A549 (cell line): ENCODE measurements at regions not wholly inside any gene's neighbourhood (a gene's known extent, or its start where the extent isn't known, plus 50 kb on each side); places are given as distances from the start of the nearest gene placed in this dataset.

Experiments used
- ATAC-seq, 2 experiments: fragments of 200-7000 bp in 1 of 2; fragments of >200 bp in 1 of 2; cut with Nextera tagmentation in 1 of 2; cut with Tn5 transposase in 1 of 2; 3 replicates each; pipeline versions ENCODE4 v1.8.0 to v1.9.1; 2018 to 2020; ENCODE audit warnings: mild to moderate bottlenecking in 1 of 2, moderate library complexity in 1 of 2
- CTCF ChIA-PET: fragments of 300-600 bp; sonication (Branson Sonifier 250); formaldehyde crosslinking; extraction: SDS; loops from one replicate; lab custom pipeline; 2021; ENCODE audit warnings: antibody characterized with exemption, inconsistent platforms; lab: Yijun Ruan, JAX
- POLR2A ChIA-PET: fragments of 350-600 bp; formaldehyde crosslinking; extraction: SDS; loops from one replicate; lab custom pipeline; 2021; ENCODE audit warnings: antibody characterized with exemption, inconsistent platforms; lab: Yijun Ruan, JAX
- DNase-seq, 2 experiments: peaks; one replicate each; pipeline versions ENCODE4 v3.0.0 to v3.0.0-alpha.2; 2011 to 2016; ENCODE audit warnings: low read depth in 1 of 2, low spot score in 1 of 2
- FAIRE-seq: peaks from 2 replicates; lab custom pipeline; 2011; peaks lifted over from hg19 to GRCh38; lab: Jason Lieb, UNC
- H3K27ac ChIP-seq, 2 experiments: fragments of >200 bp; sonication (Bioruptor Twin); formaldehyde crosslinking; 3 replicates each; pipeline ENCODE4 v1.5.1; 2016 to 2017
- H3K4me1 ChIP-seq: fragments of >200 bp; sonication (Bioruptor Twin); formaldehyde crosslinking; 3 replicates; pipeline ENCODE4 v1.6.1; 2016
- H3K4me2 ChIP-seq: fragments of >200 bp; sonication (Bioruptor Twin); formaldehyde crosslinking; 3 replicates; pipeline ENCODE4 v1.6.1; 2016
- H3K4me3 ChIP-seq: fragments of >200 bp; sonication (Bioruptor Twin); formaldehyde crosslinking; 3 replicates; pipeline ENCODE4 v1.5.1; 2016
- H3K9me3 ChIP-seq: fragments of >200 bp; sonication (Bioruptor Twin); formaldehyde crosslinking; 3 replicates; pipeline ENCODE4 v1.6.1; 2016
- ATOH8 ChIP-seq: fragments of 250-450 bp; sonication (Bioruptor Pico); IDR thresholded peaks from 2 replicates; pipeline ENCODE4 v1.5.0; 2020; ENCODE audit warnings: low read depth, mild to moderate bottlenecking, moderate library complexity
- BHLHE40 ChIP-seq: IDR thresholded peaks from 2 replicates; pipeline ENCODE4 v1.6.1; 2012; ENCODE audit warnings: low read depth, low read length, inconsistent platforms
- CBX2 ChIP-seq: fragments of 200-600 bp; sonication (generic); IDR thresholded peaks from 2 replicates; pipeline ENCODE4 v1.6.1; 2016; ENCODE audit warnings: low read depth, mild to moderate bottlenecking, borderline replicate concordance
- CBX8 ChIP-seq: fragments of 200-600 bp; sonication (generic); IDR thresholded peaks from 2 replicates; pipeline ENCODE4 v1.6.1; 2016
- CEBPB ChIP-seq, 2 experiments: fragments of >200 bp in 1 of 2; sonication (Bioruptor Twin) in 1 of 2; formaldehyde crosslinking in 1 of 2; IDR thresholded peaks; 2 replicates each; pipeline ENCODE4 v1.6.1; 2012 to 2016
- CTCF ChIP-seq: fragments of >200 bp; sonication (Bioruptor Twin); formaldehyde crosslinking; IDR thresholded peaks from 3 replicates; pipeline ENCODE4 v1.5.1; 2016
- E2F6 ChIP-seq: IDR thresholded peaks from 2 replicates; pipeline ENCODE4 v1.6.1; 2012; ENCODE audit warnings: low read depth, borderline replicate concordance
- EHF ChIP-seq: fragments of 250-450 bp; sonication (Bioruptor Pico); IDR thresholded peaks from 2 replicates; pipeline ENCODE4 v1.5.0; 2020; ENCODE audit warnings: mild to moderate bottlenecking
- ELK1 ChIP-seq: fragments of 150-350 bp; IDR thresholded peaks from 2 replicates; pipeline ENCODE4 v1.6.1; 2014; ENCODE audit warnings: low read depth, mild to moderate bottlenecking, low read length
- EP300 ChIP-seq, 2 experiments: fragments of >200 bp; sonication (Bioruptor Twin); formaldehyde crosslinking; IDR thresholded peaks; 2 replicates in 1 of 2; 3 replicates in 1 of 2; pipeline ENCODE4 v1.6.1; 2016 to 2017
- ESRRA ChIP-seq: fragments of 150-350 bp; IDR thresholded peaks from 2 replicates; pipeline ENCODE4 v1.6.1; 2014; ENCODE audit warnings: mild to moderate bottlenecking, low read length, borderline replicate concordance
- FOSL2 ChIP-seq, 2 experiments: fragments of 450-650 bp in 1 of 2; fragments of >200 bp in 1 of 2; sonication (Bioruptor Twin) in 1 of 2; formaldehyde crosslinking; IDR thresholded peaks; 2 replicates each; pipeline versions ENCODE4 v1.5.0 to v1.6.1; 2016 to 2020; ENCODE audit warnings: mild to moderate bottlenecking in 1 of 2, moderate library complexity in 1 of 2
- JUN ChIP-seq, 2 experiments: fragments of >200 bp; sonication (Bioruptor Twin); formaldehyde crosslinking; IDR thresholded peaks; 2 replicates in 1 of 2; 3 replicates in 1 of 2; pipeline ENCODE4 v1.6.1; 2016 to 2017
- MAZ ChIP-seq: fragments of 150-350 bp; IDR thresholded peaks from 2 replicates; pipeline ENCODE4 v1.6.1; 2014; ENCODE audit warnings: antibody characterized with exemption, low read depth, low read length, borderline replicate concordance
- POLR2A ChIP-seq: IDR thresholded peaks from 2 replicates; pipeline ENCODE4 v1.6.1; 2012; ENCODE audit warnings: mild to moderate bottlenecking, low read length
- RCOR1 ChIP-seq: fragments of 150-350 bp; IDR thresholded peaks from 2 replicates; pipeline ENCODE4 v1.6.1; 2014; ENCODE audit warnings: antibody characterized with exemption, low read length, low read depth
- RFX5 ChIP-seq: fragments of 450-650 bp; IDR thresholded peaks from 2 replicates; pipeline ENCODE4 v1.7.1; 2014; ENCODE audit warnings: antibody characterized with exemption, mild to moderate bottlenecking, moderate library complexity
- RNF2 ChIP-seq: fragments of 200-600 bp; sonication (generic); IDR thresholded peaks from 2 replicates; pipeline ENCODE4 v1.6.1; 2016; ENCODE audit warnings: low read depth, mild to moderate bottlenecking, antibody characterized with exemption, moderate library complexity, borderline replicate concordance
- TFCP2L1 ChIP-seq: fragments of 250-450 bp; sonication (Bioruptor Pico); IDR thresholded peaks from 2 replicates; pipeline ENCODE4 v1.5.0; 2021; ENCODE audit warnings: mild to moderate bottlenecking
- TP53 ChIP-seq: fragments of 250-450 bp; sonication (Bioruptor Pico); IDR thresholded peaks from 2 replicates; pipeline ENCODE4 v1.5.0; 2021; ENCODE audit warnings: mild to moderate bottlenecking, moderate library complexity
- USF2 ChIP-seq: fragments of 450-650 bp; IDR thresholded peaks from 2 replicates; pipeline ENCODE4 v1.6.1; 2014; ENCODE audit warnings: antibody characterized with exemption
- ZC3H11A ChIP-seq: fragments of 450-650 bp; IDR thresholded peaks from 2 replicates; pipeline ENCODE4 v1.6.1; 2014; ENCODE audit warnings: antibody characterized with exemption, mild to moderate bottlenecking
- ZNF302 ChIP-seq: fragments of 250-450 bp; sonication (Bioruptor Pico); IDR thresholded peaks from 2 replicates; pipeline ENCODE4 v1.9.0; 2021; ENCODE audit warnings: inconsistent platforms, mild to moderate bottlenecking, moderate library complexity
- WGBS: methylation state at CpG from one replicate; pipeline ENCODE4 v1.1.6; 2017; ENCODE audit errors: missing lambda C conversion rate; 5-methylcytosine and 5-hydroxymethylcytosine counted together

GRCh38 chr10:78972947-78973900 lies 95.5 kb upstream of the ZMIZ1 start (continued):
- TF ChIP-seq USF2 (no peak; the same call in 1 of the 2 replicates), MAZ (no peak), ESRRA (no peak), CBX2 (no peak), ZNF302 (CRISPR knock-in tag) (peak; percentile 65; the same call in 1 of the 2 replicates), CEBPB (IDR thresholded peaks at IDR 0.05) (no peak), RFX5 (no peak), ELK1 (no peak), RCOR1 (no peak), EP300 (IDR thresholded peaks at IDR 0.05) (peak; percentile 25 to 54; a peak in 2 of 5 replicates), RNF2 (no peak), BHLHE40 (peak; percentile 66), ZC3H11A (no peak), EHF (CRISPR knock-in tag) (peak; percentile 46; the same call in 1 of the 2 replicates), POLR2A (no peak; the same call in 1 of the 2 replicates), TFCP2L1 (no peak; the same call in 1 of the 2 replicates), ATOH8 (CRISPR knock-in tag) (no peak), FOSL2 (IDR thresholded peaks at IDR 0.05) (peak; percentile 84), FOSL2 (CRISPR knock-in tag; IDR thresholded peaks at IDR 0.05) (peak; percentile 94)

- POLR2A ChIA-PET: interaction anchor here (0.6 to 2.8 kb wide), 21 partner anchors 8 to 718 kb away, joined by 3 to 42 read pairs (median 4); partner anchors contain the start of gene ZMIZ1
- peak; percentile 48 to 61; a peak in 4 of 5 replicates for TF ChIP-seq JUN (IDR thresholded peaks at IDR 0.05)
- no peak for TF ChIP-seq CBX8
- no peak for TF ChIP-seq ZC3H11A
- TF ChIP-seq EP300 (IDR thresholded peaks at IDR 0.05): peak in 1 of 2 experiments; percentile 19; a peak in 1 of 5 replicates
- TF ChIP-seq TP53 (CRISPR knock-in tag): peak; percentile 27; the same call in 1 of the 2 replicates
- TF ChIP-seq E2F6: 0 out of 2 replicates have a peak, but pooled peaks have one; percentile 23
- TF ChIP-seq CBX2: no peak
- peak; percentile 36; the same call in 1 of the 2 replicates for TF ChIP-seq MAZ
- no peak for TF ChIP-seq CTCF
- no peaks in the 10 kb centered on the region for H3K9me3 ChIP-seq
- peak overlapping the region; percentile 94 for H3K4me2 ChIP-seq
- peaks cover 52% of the 10 kb centered on the region for H3K4me1 ChIP-seq
- peak overlapping the region; percentile 47 for H3K4me3 ChIP-seq
- peak; percentile 76 to 82 for DNase-seq
- CTCF ChIA-PET: interaction anchor here (0.6 to 1.9 kb wide), 27 partner anchors 8 to 769 kb away, joined by 3 to 16 read pairs (median 4); partner anchors contain the start of gene ZMIZ1
- ATAC-seq: peak; percentile 62 to 67; a peak in 5 of 6 replicates
- WGBS: 2% methylated on average over 25 of the region's 42 CpGs
- no peak for FAIRE-seq
- peak overlapping the region; percentile 96 for H3K27ac ChIP-seq
Measured at GRCh38 chr10:78973901-78974616, 94.7 kb upstream of the ZMIZ1 start.
